ENCODE measurements at regions not wholly inside any gene's neighbourhood (a gene's known extent, or its start where the extent isn't known, plus 50 kb on each side); places are given as distances from the start of the nearest gene placed in this dataset.

DNA sequence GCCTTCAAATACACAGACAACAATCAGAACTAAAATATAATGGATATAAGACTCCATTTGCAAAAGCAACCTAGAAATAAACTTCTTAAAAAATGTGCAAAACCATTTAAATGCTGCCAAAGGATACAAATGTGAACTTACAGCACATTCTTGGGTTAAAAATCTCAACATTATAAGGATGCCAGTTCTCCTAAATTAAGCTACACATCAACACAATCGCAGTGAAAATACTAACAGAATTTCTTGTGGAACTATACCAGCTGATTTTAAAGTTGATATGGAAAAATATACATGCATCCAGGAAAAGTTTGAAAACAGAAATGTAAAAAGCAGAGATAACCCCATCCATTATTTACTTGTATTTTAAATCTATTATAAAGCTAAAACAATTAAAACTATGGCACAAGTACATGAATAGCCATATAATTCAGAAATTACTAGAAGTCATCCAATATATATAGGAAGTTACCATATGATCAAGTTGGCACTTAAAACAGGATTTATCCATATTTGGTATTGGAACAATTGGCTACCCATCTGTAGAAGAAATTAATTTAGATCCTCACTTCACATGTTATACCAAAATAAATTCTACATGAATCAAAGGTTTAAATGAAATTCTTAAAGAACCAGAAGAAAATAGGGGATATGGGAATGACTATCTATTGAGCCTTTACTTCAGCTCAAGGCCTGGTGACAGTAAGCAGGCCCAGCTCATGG lies 151.7 kb upstream of the GLI2 start:
- Histone ChIP-seq H3K9me3 (replicated peaks; ENCODE audit: control insufficient read depth, insufficient read depth, low read depth, low read length) (no peaks in the 10 kb centered on the region), H3K27ac (ENCODE audit: extremely low read depth, low read depth, low read length) (no peak overlapping the region), H2AFZ (ENCODE audit: low read depth, low read length) (no peak overlapping the region), H3K4me3 (no peak overlapping the region), H3K9me1 (ENCODE audit: control insufficient read depth, insufficient read depth, low read length) (no peaks in the 10 kb centered on the region), H3K36me3 (ENCODE audit: control insufficient read depth, insufficient read depth, low read length) (no peaks in the 10 kb centered on the region), H4K20me1 (replicated peaks; ENCODE audit: control insufficient read depth, insufficient read depth, low read length) (0 out of 2 replicates have a peak, but pooled peaks cover 11% of the 10 kb centered on the region), H3K9ac (ENCODE audit: insufficient read depth in 1 of 2, low read depth in 2 of 2, low read length in 2 of 2) (no peak overlapping the region), H3K79me2 (ENCODE audit: control insufficient read depth, insufficient read depth, low read length) (no peaks in the 10 kb centered on the region), H3K4me2 (ENCODE audit: insufficient read depth, low read length) (no peak overlapping the region), H3K4me1 (replicated peaks in 1 of 2; ENCODE audit: control insufficient read depth in 2 of 2, insufficient read depth in 2 of 2, low read length in 2 of 2) (peaks cover 0 to 9% of the 10 kb centered on the region in 2 experiments; a peak in 1 of 5 replicates), H3K27me3 (ENCODE audit: control insufficient read depth in 2 of 2, insufficient read depth in 2 of 2, low read length in 2 of 2) (peaks cover 28 to 63% of the 10 kb centered on the region in 2 experiments; a peak in 4 of 5 replicates)
- in situ Hi-C loops (cut with MboI) = no loop called here
- intact Hi-C loops (cut with micrococcal nuclease) = no loop called here
- 0% methylated on average over 1 of the region's 1 CpG for WGBS (ENCODE audit: insufficient coverage, low coverage, missing lambda C conversion rate)
- ChIA-PET CTCF (ENCODE audit: low intra/inter-chr PET ratio) (no interaction called here), POLR2A (no interaction called here)
- FAIRE-seq = no peak
- no peak for DNase-seq (ENCODE audit: extremely low read depth in 1 of 4, low spot score in 3 of 4)
- TF ChIP-seq TAL1 (IDR thresholded peaks at IDR 0.05) (no peak), ZFX (CRISPR knock-in tag; IDR thresholded peaks at IDR 0.05) (no peak), SMAD2 (IDR thresholded peaks at IDR 0.05; ENCODE audit: low read depth, low read length) (no peak)
- ATAC-seq = no peak
- BruUV-seq (replicated peaks) = no TSS peak

- ChIA-PET POLR2A (no interaction called here), CTCF (ENCODE audit: low intra/inter-chr PET ratio) (no interaction called here)
- H3K4me3 ChIP-seq = no peak overlapping the region
- FAIRE-seq (no peak), DNase-seq (ENCODE audit: extremely low read depth in 1 of 4, low spot score in 3 of 4) (no peak), ATAC-seq (no peak)
- no peak overlapping the region for H3K9ac ChIP-seq (ENCODE audit: insufficient read depth in 1 of 2, low read depth in 2 of 2, low read length in 2 of 2)
- BruUV-seq (replicated peaks) = no TSS peak
- no peak overlapping the region for H2AFZ ChIP-seq (ENCODE audit: low read depth, low read length)
- in situ Hi-C loops (cut with MboI) = no loop called here
- H3K4me1 ChIP-seq (replicated peaks in 1 of 2; ENCODE audit: control insufficient read depth in 2 of 2, insufficient read depth in 2 of 2, low read length in 2 of 2) = peaks cover 0 to 9% of the 10 kb centered on the region in 2 experiments; a peak in 1 of 5 replicates
- no peak overlapping the region for H3K27ac ChIP-seq (ENCODE audit: extremely low read depth, low read depth, low read length)
- no peaks in the 10 kb centered on the region for H3K36me3 ChIP-seq (ENCODE audit: control insufficient read depth, insufficient read depth, low read length)
- intact Hi-C loops (cut with micrococcal nuclease) = no loop called here
- peaks cover 17 to 39% of the 10 kb centered on the region in 2 experiments; a peak in 4 of 5 replicates for H3K27me3 ChIP-seq (ENCODE audit: control insufficient read depth in 2 of 2, insufficient read depth in 2 of 2, low read length in 2 of 2)
- 4% methylated on average over 33 of the region's 41 CpGs for WGBS (ENCODE audit: insufficient coverage, low coverage, missing lambda C conversion rate)
- H3K79me2 ChIP-seq (ENCODE audit: control insufficient read depth, insufficient read depth, low read length) = no peaks in the 10 kb centered on the region
- H3K9me3 ChIP-seq (replicated peaks; ENCODE audit: control insufficient read depth, insufficient read depth, low read depth, low read length) = no peaks in the 10 kb centered on the region
- no peak overlapping the region for H3K4me2 ChIP-seq (ENCODE audit: insufficient read depth, low read length)
- peaks cover 6% of the 10 kb centered on the region; the same call in 1 of the 2 replicates for H4K20me1 ChIP-seq (replicated peaks; ENCODE audit: control insufficient read depth, insufficient read depth, low read length)
- H3K9me1 ChIP-seq (ENCODE audit: control insufficient read depth, insufficient read depth, low read length) = no peaks in the 10 kb centered on the region
Observed at GRCh38 chr2:120586507-120587278, 149.0 kb upstream of the GLI2 start.
